Endothelial cell of umbilical vein (primary cell): ENCODE measurements at regions not wholly inside any gene's neighbourhood (a gene's known extent, or its start where the extent isn't known, plus 50 kb on each side); places are given as distances from the start of the nearest gene placed in this dataset.

Source experiments
- BruUV-seq: library from RNA; stranded (reverse); fragments of 400-500 nt; replicated peaks from 2 replicates; lab custom pipeline; 2021; lab: Mats Ljungman, UMichigan
- CTCF ChIA-PET: fragments of 300-600, 350-600 bp; sonication (Branson Sonifier 250); formaldehyde crosslinking; loops from one replicate; lab custom pipeline; 2021; ENCODE audit warnings: antibody characterized with exemption, inconsistent platforms; lab: Charles Lee
- POLR2A ChIA-PET: fragments of 300-600, 350-600 bp; sonication (Branson Sonifier 250); formaldehyde crosslinking; loops from one replicate; lab custom pipeline; 2021; ENCODE audit warnings: antibody characterized with exemption, inconsistent platforms; lab: Charles Lee
- DNase-seq: peaks from one replicate; pipeline ENCODE4 v3.0.0-alpha.2; 2011; ENCODE audit warnings: low read depth, low spot score
- FAIRE-seq: peaks from 2 replicates; lab custom pipeline; 2011; peaks lifted over from hg19 to GRCh38; lab: Jason Lieb, UNC
- H2AFZ ChIP-seq: 2 replicates; pipeline ENCODE4 v1.6.0; 2012; ENCODE audit warnings: low read depth, low read length, control low read depth, inconsistent platforms
- H3K27ac ChIP-seq: 2 replicates; pipeline ENCODE4 v1.5.1; 2011; ENCODE audit warnings: low read depth, mild to moderate bottlenecking, control low read depth, low read length, moderate library complexity; ENCODE audit not compliant: insufficient read depth
- H3K27me3 ChIP-seq, 2 experiments: 2 replicates each; pipeline versions ENCODE4 v1.6.0 to v1.6.1; 2011; ENCODE audit warnings: low read length in 2 of 2, mixed read lengths in 1 of 2; ENCODE audit not compliant: control insufficient read depth in 2 of 2, insufficient read depth in 2 of 2
- H3K36me3 ChIP-seq, 2 experiments: 2 replicates in 1 of 2; 3 replicates in 1 of 2; pipeline ENCODE4 v1.5.1; 2011; ENCODE audit warnings: low read length in 2 of 2, mild to moderate bottlenecking in 1 of 2, moderate library complexity in 1 of 2; ENCODE audit not compliant: control insufficient read depth in 2 of 2, insufficient read depth in 2 of 2; ENCODE audit errors: extremely low read depth in 1 of 2
- H3K4me1 ChIP-seq: 3 replicates; pipeline ENCODE4 v1.5.1; 2011; ENCODE audit warnings: mild to moderate bottlenecking, low read length; ENCODE audit not compliant: control insufficient read depth, insufficient read depth; ENCODE audit errors: extremely low read depth
- H3K4me2 ChIP-seq: 2 replicates; pipeline ENCODE4 v1.6.1; 2011; ENCODE audit warnings: low read length, control low read depth, mixed read lengths; ENCODE audit not compliant: insufficient read depth
- H3K4me3 ChIP-seq, 3 experiments: fragments of 200-600 bp in 1 of 3; sonication (generic), shearing (Covaris generic) in 1 of 3; replicated peaks in 1 of 3; 2 replicates each; pipeline ENCODE4 v1.5.1; 2011 to 2016; ENCODE audit warnings: control low read depth in 3 of 3, low read length in 3 of 3, mild to moderate bottlenecking in 2 of 3, inconsistent platforms in 1 of 3, low read depth in 1 of 3, moderate library complexity in 1 of 3; ENCODE audit not compliant: insufficient read depth in 1 of 3
- H3K79me2 ChIP-seq: 2 replicates; pipeline ENCODE4 v1.6.0; 2012; ENCODE audit warnings: low read length, inconsistent platforms; ENCODE audit not compliant: control insufficient read depth, insufficient read depth
- H3K9ac ChIP-seq: replicated peaks from 2 replicates; pipeline ENCODE3; 2011; ENCODE audit warnings: low read length, control low read depth; ENCODE audit not compliant: insufficient read depth; ENCODE audit errors: extremely low read depth
- H3K9me1 ChIP-seq: replicated peaks from 3 replicates; pipeline ENCODE4 v1.6.0; 2011; ENCODE audit warnings: mild to moderate bottlenecking, low read length; ENCODE audit not compliant: control insufficient read depth, insufficient read depth; ENCODE audit errors: extremely low read depth
- H3K9me3 ChIP-seq: replicated peaks from 2 replicates; pipeline ENCODE4 v1.5.1; 2012; ENCODE audit warnings: low read length, inconsistent platforms; ENCODE audit not compliant: control insufficient read depth, insufficient read depth
- H4K20me1 ChIP-seq: replicated peaks from 2 replicates; pipeline ENCODE3; 2011; ENCODE audit warnings: mild to moderate bottlenecking, low read length; ENCODE audit not compliant: control insufficient read depth, insufficient read depth; ENCODE audit errors: extremely low read depth
- EZH2 ChIP-seq: IDR thresholded peaks from 2 replicates; pipeline ENCODE4 v1.6.1; 2012; ENCODE audit warnings: borderline replicate concordance, low read depth, mild to moderate bottlenecking, moderate library complexity, low read length, inconsistent platforms; ENCODE audit not compliant: severe bottlenecking
- FOS ChIP-seq: IDR thresholded peaks from 2 replicates; pipeline ENCODE4 v1.6.1; 2011; ENCODE audit warnings: mild to moderate bottlenecking, low read length, moderate library complexity, borderline replicate concordance; ENCODE audit not compliant: insufficient read depth
- GATA2 ChIP-seq: IDR thresholded peaks from 2 replicates; pipeline ENCODE4 v1.7.0; 2011; ENCODE audit warnings: low read depth, mild to moderate bottlenecking, moderate library complexity, mixed read lengths, low read length; ENCODE audit not compliant: insufficient read length, insufficient read depth
- JUN ChIP-seq: IDR thresholded peaks from 2 replicates; pipeline ENCODE4 v1.6.1; 2011; ENCODE audit warnings: borderline replicate concordance, low read depth; ENCODE audit not compliant: insufficient read length, insufficient read depth
- MYC ChIP-seq: IDR thresholded peaks from one replicate; pipeline ENCODE4 v1.6.1; 2011; ENCODE audit warnings: mild to moderate bottlenecking, low read depth, low read length
- POLR2A ChIP-seq: IDR thresholded peaks from 2 replicates; pipeline ENCODE4 v1.6.1; 2012; ENCODE audit warnings: low read depth, mild to moderate bottlenecking, control low read depth, low read length
- POLR2AphosphoS5 ChIP-seq: IDR thresholded peaks from 2 replicates; pipeline ENCODE4 v1.6.1; 2012; ENCODE audit warnings: low read depth, mild to moderate bottlenecking, control low read depth, low read length, moderate library complexity; ENCODE audit not compliant: insufficient read depth
- dilution Hi-C: fragments of 300-500 bp; cut with MboI; formaldehyde crosslinking; loops from one replicate; pipeline ENCODE4 v1.15.0; 2019; ENCODE audit warnings: low sequenced_read_pairs; ENCODE audit not compliant: extremely low pct_ligation_motif_present
- intact Hi-C: fragments of 100-400 bp; cut with micrococcal nuclease; formaldehyde crosslinking; loops from one replicate; pipeline ENCODE4 v1.10.0; 2022
- TF ChIP-seq, protein P1 (sequence below), 2 donors: IDR thresholded peaks; 1 replicate in 1 of 2; 2 replicates in 1 of 2; pipeline ENCODE4 v1.5.1; 2011; ENCODE audit warnings: low read length in 2 of 2, mild to moderate bottlenecking in 2 of 2, moderate library complexity in 2 of 2, control low read depth in 1 of 2, inconsistent platforms in 1 of 2, low read depth in 1 of 2; ENCODE audit not compliant: insufficient read depth in 1 of 2; ENCODE audit errors: extremely low read depth in 1 of 2
- TF ChIP-seq, protein P2 (sequence below): IDR thresholded peaks from 2 replicates; pipeline ENCODE4 v1.6.1; 2011; ENCODE audit not compliant: insufficient read depth, insufficient read length

DNA sequence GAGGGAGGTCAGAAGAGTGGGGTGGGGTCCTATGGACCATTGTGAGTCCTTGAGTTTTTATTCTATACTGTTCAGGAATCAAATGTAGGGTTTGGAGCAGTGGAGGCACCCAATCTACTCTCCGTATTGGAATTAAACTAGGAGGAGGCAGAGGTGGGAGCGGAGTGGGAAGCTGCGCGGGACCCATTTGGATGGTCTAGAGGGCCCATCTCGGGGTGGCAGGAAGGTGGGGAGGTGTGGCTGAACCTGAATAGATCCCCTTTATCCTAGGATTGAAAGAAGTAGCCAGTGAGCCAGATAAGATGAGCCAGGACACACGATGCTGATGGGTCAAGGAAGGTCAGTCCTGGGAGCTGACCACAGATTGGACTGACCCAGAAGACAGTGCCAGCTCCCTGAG, 325.8 kb downstream of the AJAP1 start:
- no TSS peak for BruUV-seq
- peaks cover 10% of the 10 kb centered on the region for H3K9me3 ChIP-seq
- no peak for FAIRE-seq
- TF ChIP-seq JUN (no peak), EZH2 (no peak), MYC (no peak)
- TF ChIP-seq, protein P1, sequence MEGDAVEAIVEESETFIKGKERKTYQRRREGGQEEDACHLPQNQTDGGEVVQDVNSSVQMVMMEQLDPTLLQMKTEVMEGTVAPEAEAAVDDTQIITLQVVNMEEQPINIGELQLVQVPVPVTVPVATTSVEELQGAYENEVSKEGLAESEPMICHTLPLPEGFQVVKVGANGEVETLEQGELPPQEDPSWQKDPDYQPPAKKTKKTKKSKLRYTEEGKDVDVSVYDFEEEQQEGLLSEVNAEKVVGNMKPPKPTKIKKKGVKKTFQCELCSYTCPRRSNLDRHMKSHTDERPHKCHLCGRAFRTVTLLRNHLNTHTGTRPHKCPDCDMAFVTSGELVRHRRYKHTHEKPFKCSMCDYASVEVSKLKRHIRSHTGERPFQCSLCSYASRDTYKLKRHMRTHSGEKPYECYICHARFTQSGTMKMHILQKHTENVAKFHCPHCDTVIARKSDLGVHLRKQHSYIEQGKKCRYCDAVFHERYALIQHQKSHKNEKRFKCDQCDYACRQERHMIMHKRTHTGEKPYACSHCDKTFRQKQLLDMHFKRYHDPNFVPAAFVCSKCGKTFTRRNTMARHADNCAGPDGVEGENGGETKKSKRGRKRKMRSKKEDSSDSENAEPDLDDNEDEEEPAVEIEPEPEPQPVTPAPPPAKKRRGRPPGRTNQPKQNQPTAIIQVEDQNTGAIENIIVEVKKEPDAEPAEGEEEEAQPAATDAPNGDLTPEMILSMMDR (IDR thresholded peaks at IDR 0.05; ENCODE audit: extremely low read depth in 1 of 2, insufficient read depth in 1 of 2, low read depth in 1 of 2, low read length in 2 of 2), result no peak
- no peak overlapping the region for H3K9ac ChIP-seq
- H4K20me1 ChIP-seq, result no peaks in the 10 kb centered on the region
- H3K4me2 ChIP-seq, result no peak overlapping the region
- no peak overlapping the region for H3K27ac ChIP-seq
- intact Hi-C loops (no loop called here), dilution Hi-C loops (no loop called here)
- no peaks in the 10 kb centered on the region for H3K36me3 ChIP-seq
- DNase-seq, result no peak
- no peaks in the 10 kb centered on the region for H3K9me1 ChIP-seq
- H3K27me3 ChIP-seq, result no peaks in the 10 kb centered on the region
- H3K79me2 ChIP-seq, result no peaks in the 10 kb centered on the region
- CTCF ChIA-PET, result no interaction called here
- H3K4me3 ChIP-seq, result no peak overlapping the region
- POLR2A ChIA-PET, result no interaction called here
- no peaks in the 10 kb centered on the region for H3K4me1 ChIP-seq
- H2AFZ ChIP-seq, result no peak overlapping the region

DNA sequence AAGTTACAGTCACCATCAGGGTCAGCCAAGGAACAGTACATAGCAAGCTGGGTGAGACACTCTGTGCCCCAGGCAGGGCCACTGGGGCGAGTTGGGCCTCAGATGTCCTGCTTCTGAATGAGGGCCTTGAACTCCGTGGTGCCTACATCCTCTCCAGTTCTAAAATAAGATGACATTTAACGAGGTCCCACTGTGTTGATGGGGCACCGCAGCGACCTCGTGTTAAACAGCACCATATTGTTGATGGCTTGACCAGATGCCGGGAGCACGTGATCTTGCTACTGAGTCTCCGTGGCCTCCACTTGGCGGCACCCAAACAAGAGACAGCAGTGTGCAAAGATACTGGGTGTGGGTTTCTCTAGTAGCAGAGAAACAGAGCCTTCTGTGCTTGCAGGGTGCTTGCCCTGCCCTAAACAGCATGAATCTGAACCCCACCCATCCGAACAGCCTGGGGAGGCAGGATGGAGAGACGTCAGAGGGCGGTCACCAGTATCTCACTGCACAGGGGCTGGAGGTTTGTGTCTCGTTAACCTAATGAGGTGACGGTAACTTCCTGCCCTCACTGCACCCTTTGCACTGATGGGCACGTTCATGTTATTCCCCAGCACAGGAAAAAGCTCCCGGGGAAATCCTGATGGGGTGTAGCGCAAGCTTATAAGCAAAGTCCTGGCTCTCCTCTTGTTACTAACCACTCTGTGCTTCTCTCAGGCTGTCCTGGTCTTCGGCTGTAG, 324.4 kb downstream of the AJAP1 start:
- BruUV-seq, result no TSS peak
- no peak for TF ChIP-seq EZH2
- TF ChIP-seq POLR2AphosphoS5, result no peak
- no peak for TF ChIP-seq FOS
- TF ChIP-seq POLR2A, result no peak
- TF ChIP-seq, protein P2, sequence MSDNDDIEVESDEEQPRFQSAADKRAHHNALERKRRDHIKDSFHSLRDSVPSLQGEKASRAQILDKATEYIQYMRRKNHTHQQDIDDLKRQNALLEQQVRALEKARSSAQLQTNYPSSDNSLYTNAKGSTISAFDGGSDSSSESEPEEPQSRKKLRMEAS, result no peak
- no peak for TF ChIP-seq MYC
- TF ChIP-seq, protein P1 (IDR thresholded peaks at IDR 0.05; ENCODE audit: extremely low read depth in 1 of 2, insufficient read depth in 1 of 2, low read depth in 1 of 2, low read length in 2 of 2), result no peak
- no peak for TF ChIP-seq JUN
- no peak for TF ChIP-seq GATA2
- Histone ChIP-seq H2AFZ (no peak overlapping the region), H3K27me3 (no peaks in the 10 kb centered on the region), H3K9ac (no peak overlapping the region), H3K4me2 (no peak overlapping the region), H3K36me3 (no peaks in the 10 kb centered on the region), H4K20me1 (no peaks in the 10 kb centered on the region), H3K4me3 (no peak overlapping the region), H3K9me1 (no peaks in the 10 kb centered on the region), H3K4me1 (no peaks in the 10 kb centered on the region), H3K79me2 (no peaks in the 10 kb centered on the region), H3K9me3 (peaks cover 7% of the 10 kb centered on the region), H3K27ac (no peak overlapping the region)
- intact Hi-C loops, result no loop called here
- FAIRE-seq (no peak), DNase-seq (no peak)
- dilution Hi-C loops, result no loop called here
- ChIA-PET POLR2A (no interaction called here), CTCF (no interaction called here)
